HepG2 (cell line): ENCODE measurements at regions not wholly inside any gene's neighbourhood (a gene's known extent, or its start where the extent isn't known, plus 50 kb on each side); places are given as distances from the start of the nearest gene placed in this dataset.

Source experiments
- ATAC-seq: fragments of 200-7000 bp; cut with Tn5 transposase; 3 replicates; pipeline ENCODE4 v1.9.1; 2020; ENCODE audit warnings: mild to moderate bottlenecking, moderate library complexity
- BruUV-seq: library from RNA; stranded (reverse); fragments of 400-500 nt; replicated peaks from 2 replicates; lab custom pipeline; 2021; lab: Mats Ljungman, UMichigan
- CTCF ChIA-PET: fragments of 300-600 bp; formaldehyde crosslinking; extraction: SDS; loops from one replicate; lab custom pipeline; 2021; ENCODE audit warnings: low total read pairs, inconsistent platforms, low intra/inter-chr PET ratio; lab: Yijun Ruan, JAX
- POLR2A ChIA-PET: fragments of 350-600 bp; sonication (Branson Sonifier 250); formaldehyde crosslinking; loops from one replicate; lab custom pipeline; 2020; ENCODE audit warnings: antibody characterized with exemption, inconsistent platforms; lab: Yijun Ruan, JAX
- DNase-seq: peaks from one replicate; pipeline ENCODE4 v3.0.0-alpha.2; 2015; ENCODE audit warnings: low spot score
- FAIRE-seq: peaks from 3 replicates; lab custom pipeline; 2011; peaks lifted over from hg19 to GRCh38; lab: Jason Lieb, UNC
- H2AFZ ChIP-seq: one replicate; pipeline ENCODE4 v1.6.1; 2011; ENCODE audit warnings: low read length, inconsistent platforms
- H3K27ac ChIP-seq: fragments of 300-600 bp; 3 replicates; pipeline ENCODE4 v1.8.0; 2011; ENCODE audit warnings: mixed run types, mild to moderate bottlenecking, mixed read lengths, low read length, inconsistent platforms; ENCODE audit not compliant: insufficient read depth; ENCODE audit errors: extremely low read length
- H3K27me3 ChIP-seq, 2 experiments: fragments of 200-600 bp in 1 of 2; 2 replicates in 1 of 2; 3 replicates in 1 of 2; pipeline versions ENCODE4 v1.6.0 to v1.8.0; 2011; ENCODE audit warnings: low read length in 2 of 2, mild to moderate bottlenecking in 2 of 2, moderate library complexity in 2 of 2, inconsistent platforms in 1 of 2; ENCODE audit not compliant: insufficient read depth in 2 of 2, control insufficient read depth in 1 of 2
- H3K36me3 ChIP-seq, 2 experiments: fragments of 200-600 bp in 1 of 2; replicated peaks in 1 of 2; 2 replicates in 1 of 2; 3 replicates in 1 of 2; pipeline versions ENCODE4 v1.5.1 to v1.8.0; 2011; ENCODE audit warnings: low read length in 2 of 2, inconsistent platforms in 1 of 2; ENCODE audit not compliant: insufficient read depth in 2 of 2, control insufficient read depth in 1 of 2
- H3K4me1 ChIP-seq: 2 replicates; pipeline ENCODE4 v1.5.1; 2012; ENCODE audit warnings: low read length, inconsistent platforms; ENCODE audit not compliant: insufficient read depth
- H3K4me2 ChIP-seq: 2 replicates; pipeline ENCODE4 v1.6.0; 2011; ENCODE audit warnings: low read depth, low read length, inconsistent platforms
- H3K4me3 ChIP-seq, 3 experiments: fragments of 200-600 bp in 1 of 3; sonication (generic), shearing (Covaris generic) in 1 of 3; replicated peaks in 1 of 3; 2 replicates each; pipeline ENCODE4 v1.5.1; 2011 to 2016; ENCODE audit warnings: low read length in 3 of 3, inconsistent platforms in 2 of 3, low read depth in 2 of 3, mild to moderate bottlenecking in 2 of 3, control low read depth in 1 of 3, mixed read lengths in 1 of 3; ENCODE audit not compliant: insufficient read depth in 1 of 3
- H3K79me2 ChIP-seq: one replicate; pipeline ENCODE4 v1.6.1; 2011; ENCODE audit warnings: low read length, inconsistent platforms; ENCODE audit not compliant: insufficient read depth
- H3K9ac ChIP-seq: 2 replicates; pipeline ENCODE4 v1.6.0; 2011; ENCODE audit warnings: mild to moderate bottlenecking, low read depth, low read length, inconsistent platforms; ENCODE audit not compliant: insufficient read depth
- H3K9me3 ChIP-seq: 2 replicates; pipeline ENCODE4 v1.5.1; 2012; ENCODE audit warnings: mild to moderate bottlenecking, low read length
- H4K20me1 ChIP-seq: 2 replicates; pipeline ENCODE4 v1.6.0; 2011; ENCODE audit warnings: inconsistent platforms, mild to moderate bottlenecking, low read length, moderate library complexity; ENCODE audit not compliant: insufficient read depth
- JUNB ChIP-seq: sonication (generic); formaldehyde crosslinking; IDR thresholded peaks from 2 replicates; pipeline ENCODE4 v1.8.0; 2022; ENCODE audit warnings: missing genetic modification reagents, mild to moderate bottlenecking, borderline replicate concordance
- NFRKB ChIP-seq: fragments of 450-650 bp; IDR thresholded peaks from 2 replicates; pipeline ENCODE4 v1.6.1; 2017
- NKX3-1 ChIP-seq: sonication (generic); formaldehyde crosslinking; IDR thresholded peaks from 2 replicates; pipeline ENCODE4 v1.5.0; 2020; ENCODE audit warnings: missing genetic modification reagents
- SSRP1 ChIP-seq: IDR thresholded peaks from 2 replicates; pipeline ENCODE4 v1.6.1; 2016; ENCODE audit warnings: control low read depth
- ZNF549 ChIP-seq: sonication (generic); formaldehyde crosslinking; IDR thresholded peaks from 2 replicates; pipeline ENCODE4 v1.5.0; 2020; ENCODE audit warnings: missing genetic modification reagents
- WGBS: methylation state at CpG from one replicate; pipeline ENCODE4 v1.1.6; 2017; ENCODE audit warnings: low lambda C conversion rate; 5-methylcytosine and 5-hydroxymethylcytosine counted together
- in situ Hi-C: cut with HindIII; loops from 2 replicates; pipeline ENCODE4 v1.10.0; 2017; ENCODE audit warnings: low pct_unique_long_range_greater_than_20kb; ENCODE audit not compliant: extremely low pct_ligation_motif_present
- intact Hi-C: fragments of 100-400 bp; cut with micrococcal nuclease; formaldehyde crosslinking; loops from one replicate; pipeline ENCODE4 v1.10.0; 2022; ENCODE audit not compliant: unreplicated experiment
- TF ChIP-seq, protein P1 (sequence below): sonication (generic); formaldehyde crosslinking; IDR thresholded peaks from 2 replicates; pipeline ENCODE4 v1.4.0; 2020; ENCODE audit warnings: missing genetic modification reagents
- TF ChIP-seq, protein P2 (sequence below): sonication (generic); formaldehyde crosslinking; IDR thresholded peaks from 2 replicates; pipeline ENCODE4 v1.5.0; 2020; ENCODE audit warnings: missing genetic modification reagents, mild to moderate bottlenecking, borderline replicate concordance
- TF ChIP-seq, protein P3 (sequence below): fragments of 450-650 bp; IDR thresholded peaks from 2 replicates; pipeline ENCODE4 v1.6.1; 2017; ENCODE audit warnings: mild to moderate bottlenecking

DNA sequence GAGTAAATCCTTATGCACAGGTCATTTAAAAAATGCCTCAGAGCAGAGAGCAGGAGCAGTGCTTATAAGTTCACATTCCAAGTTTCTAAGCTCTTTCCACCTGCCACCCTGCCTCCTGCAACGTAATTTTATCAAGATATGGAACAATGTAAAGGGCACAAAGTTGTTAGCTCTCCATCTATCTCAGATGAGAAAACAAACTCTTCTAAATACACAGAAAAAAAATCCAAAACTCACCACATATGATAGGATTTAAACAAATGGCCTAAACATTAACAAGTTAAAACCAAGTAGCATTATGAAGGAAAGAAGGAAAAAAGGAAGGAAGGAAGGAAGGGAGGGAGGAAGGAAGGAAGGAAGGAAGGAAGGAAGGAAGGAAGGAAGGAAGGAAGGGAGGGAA, 1132.8 kb downstream of the GRM8 start (continued):
- TF ChIP-seq, protein P1, sequence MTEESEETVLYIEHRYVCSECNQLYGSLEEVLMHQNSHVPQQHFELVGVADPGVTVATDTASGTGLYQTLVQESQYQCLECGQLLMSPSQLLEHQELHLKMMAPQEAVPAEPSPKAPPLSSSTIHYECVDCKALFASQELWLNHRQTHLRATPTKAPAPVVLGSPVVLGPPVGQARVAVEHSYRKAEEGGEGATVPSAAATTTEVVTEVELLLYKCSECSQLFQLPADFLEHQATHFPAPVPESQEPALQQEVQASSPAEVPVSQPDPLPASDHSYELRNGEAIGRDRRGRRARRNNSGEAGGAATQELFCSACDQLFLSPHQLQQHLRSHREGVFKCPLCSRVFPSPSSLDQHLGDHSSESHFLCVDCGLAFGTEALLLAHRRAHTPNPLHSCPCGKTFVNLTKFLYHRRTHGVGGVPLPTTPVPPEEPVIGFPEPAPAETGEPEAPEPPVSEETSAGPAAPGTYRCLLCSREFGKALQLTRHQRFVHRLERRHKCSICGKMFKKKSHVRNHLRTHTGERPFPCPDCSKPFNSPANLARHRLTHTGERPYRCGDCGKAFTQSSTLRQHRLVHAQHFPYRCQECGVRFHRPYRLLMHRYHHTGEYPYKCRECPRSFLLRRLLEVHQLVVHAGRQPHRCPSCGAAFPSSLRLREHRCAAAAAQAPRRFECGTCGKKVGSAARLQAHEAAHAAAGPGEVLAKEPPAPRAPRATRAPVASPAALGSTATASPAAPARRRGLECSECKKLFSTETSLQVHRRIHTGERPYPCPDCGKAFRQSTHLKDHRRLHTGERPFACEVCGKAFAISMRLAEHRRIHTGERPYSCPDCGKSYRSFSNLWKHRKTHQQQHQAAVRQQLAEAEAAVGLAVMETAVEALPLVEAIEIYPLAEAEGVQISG: no peak
- TF ChIP-seq, protein P2, sequence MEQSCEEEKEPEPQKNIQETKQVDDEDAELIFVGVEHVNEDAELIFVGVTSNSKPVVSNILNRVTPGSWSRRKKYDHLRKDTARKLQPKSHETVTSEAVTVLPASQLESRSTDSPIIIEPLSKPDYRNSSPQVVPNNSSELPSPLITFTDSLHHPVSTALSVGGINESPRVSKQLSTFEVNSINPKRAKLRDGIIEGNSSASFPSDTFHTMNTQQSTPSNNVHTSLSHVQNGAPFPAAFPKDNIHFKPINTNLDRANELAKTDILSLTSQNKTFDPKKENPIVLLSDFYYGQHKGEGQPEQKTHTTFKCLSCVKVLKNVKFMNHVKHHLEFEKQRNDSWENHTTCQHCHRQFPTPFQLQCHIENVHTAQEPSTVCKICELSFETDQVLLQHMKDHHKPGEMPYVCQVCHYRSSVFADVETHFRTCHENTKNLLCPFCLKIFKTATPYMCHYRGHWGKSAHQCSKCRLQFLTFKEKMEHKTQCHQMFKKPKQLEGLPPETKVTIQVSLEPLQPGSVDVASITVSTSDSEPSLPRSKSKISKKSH (CRISPR knock-in tag): no peak
- TF ChIP-seq NKX3-1 (CRISPR knock-in tag) (no peak), JUNB (no peak), ZNF549 (CRISPR knock-in tag) (no peak)

DNA sequence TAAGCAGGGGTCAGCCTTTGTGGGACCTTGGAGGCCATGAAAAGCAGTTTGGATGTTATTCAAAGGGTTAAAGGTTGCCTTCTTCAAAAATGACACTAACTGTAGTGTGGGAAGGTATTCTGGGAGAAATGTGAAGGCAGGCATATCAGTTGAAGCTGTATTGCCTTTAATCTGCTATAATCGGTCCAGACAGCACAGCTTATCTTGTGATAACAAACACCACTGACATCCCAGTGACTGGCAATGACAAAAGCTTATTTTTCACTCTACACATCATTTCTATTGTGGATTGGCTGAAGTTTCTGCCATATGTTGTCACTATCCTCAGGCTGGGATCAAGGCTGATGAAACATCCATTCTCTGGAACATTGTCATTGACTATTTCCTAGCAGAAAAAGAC, 1149.2 kb downstream of the GRM8 start:
- no CpG with 5 or more reads among the region's 1 CpG for whole genome bisulfite sequencing
- ATAC-seq (no peak), DNase-seq (no peak), FAIRE-seq (no peak)
- Histone ChIP-seq H3K4me1 (no peaks in the 10 kb centered on the region), H3K9me3 (peaks cover 80% of the 10 kb centered on the region), H3K4me2 (no peak overlapping the region), H3K36me3 (no peaks in the 10 kb centered on the region), H3K27ac (no peak overlapping the region), H3K4me3 (no peak overlapping the region), H2AFZ (no peak overlapping the region), H4K20me1 (no peaks in the 10 kb centered on the region), H3K27me3 (no peaks in the 10 kb centered on the region), H3K79me2 (no peaks in the 10 kb centered on the region), H3K9ac (no peak overlapping the region)
- ChIA-PET POLR2A (no interaction called here), CTCF (no interaction called here)
- in situ Hi-C loops: no loop called here
- TF ChIP-seq, protein P3, sequence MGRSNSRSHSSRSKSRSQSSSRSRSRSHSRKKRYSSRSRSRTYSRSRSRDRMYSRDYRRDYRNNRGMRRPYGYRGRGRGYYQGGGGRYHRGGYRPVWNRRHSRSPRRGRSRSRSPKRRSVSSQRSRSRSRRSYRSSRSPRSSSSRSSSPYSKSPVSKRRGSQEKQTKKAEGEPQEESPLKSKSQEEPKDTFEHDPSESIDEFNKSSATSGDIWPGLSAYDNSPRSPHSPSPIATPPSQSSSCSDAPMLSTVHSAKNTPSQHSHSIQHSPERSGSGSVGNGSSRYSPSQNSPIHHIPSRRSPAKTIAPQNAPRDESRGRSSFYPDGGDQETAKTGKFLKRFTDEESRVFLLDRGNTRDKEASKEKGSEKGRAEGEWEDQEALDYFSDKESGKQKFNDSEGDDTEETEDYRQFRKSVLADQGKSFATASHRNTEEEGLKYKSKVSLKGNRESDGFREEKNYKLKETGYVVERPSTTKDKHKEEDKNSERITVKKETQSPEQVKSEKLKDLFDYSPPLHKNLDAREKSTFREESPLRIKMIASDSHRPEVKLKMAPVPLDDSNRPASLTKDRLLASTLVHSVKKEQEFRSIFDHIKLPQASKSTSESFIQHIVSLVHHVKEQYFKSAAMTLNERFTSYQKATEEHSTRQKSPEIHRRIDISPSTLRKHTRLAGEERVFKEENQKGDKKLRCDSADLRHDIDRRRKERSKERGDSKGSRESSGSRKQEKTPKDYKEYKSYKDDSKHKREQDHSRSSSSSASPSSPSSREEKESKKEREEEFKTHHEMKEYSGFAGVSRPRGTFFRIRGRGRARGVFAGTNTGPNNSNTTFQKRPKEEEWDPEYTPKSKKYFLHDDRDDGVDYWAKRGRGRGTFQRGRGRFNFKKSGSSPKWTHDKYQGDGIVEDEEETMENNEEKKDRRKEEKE: no peak
- TF ChIP-seq SSRP1 (CRISPR knock-in tag) (no peak), NFRKB (no peak)
- no TSS peak for BruUV-seq
- intact Hi-C loops: no loop called here
